Liver (tissue), 3 donors: ENCODE measurements at regions not wholly inside any gene's neighbourhood (a gene's known extent, or its start where the extent isn't known, plus 50 kb on each side); places are given as distances from the start of the nearest gene placed in this dataset.

ENCODE experiments used
- CTCF ChIP-seq: fragments of 150-350 bp; IDR thresholded peaks from 2 replicates; pipeline ENCODE4 v1.5.1; 2017; ENCODE audit warnings: improper control_type of control experiment, low read depth, low read length; ENCODE audit not compliant: missing input control
- JUND ChIP-seq, 2 donors: IDR thresholded peaks; 2 replicates each; pipeline ENCODE4 v1.6.1; 2016; ENCODE audit warnings: antibody characterized with exemption in 2 of 2
- TF ChIP-seq, protein P1 (sequence below): IDR thresholded peaks from 2 replicates; pipeline ENCODE4 v1.6.1; 2016; ENCODE audit warnings: antibody characterized with exemption, mild to moderate bottlenecking
- donor health status: healthy.
- donor health status: healthy.

- TF ChIP-seq CTCF (no peak), JUND (IDR thresholded peaks at IDR 0.05) (no peak)
- TF ChIP-seq, protein P1, sequence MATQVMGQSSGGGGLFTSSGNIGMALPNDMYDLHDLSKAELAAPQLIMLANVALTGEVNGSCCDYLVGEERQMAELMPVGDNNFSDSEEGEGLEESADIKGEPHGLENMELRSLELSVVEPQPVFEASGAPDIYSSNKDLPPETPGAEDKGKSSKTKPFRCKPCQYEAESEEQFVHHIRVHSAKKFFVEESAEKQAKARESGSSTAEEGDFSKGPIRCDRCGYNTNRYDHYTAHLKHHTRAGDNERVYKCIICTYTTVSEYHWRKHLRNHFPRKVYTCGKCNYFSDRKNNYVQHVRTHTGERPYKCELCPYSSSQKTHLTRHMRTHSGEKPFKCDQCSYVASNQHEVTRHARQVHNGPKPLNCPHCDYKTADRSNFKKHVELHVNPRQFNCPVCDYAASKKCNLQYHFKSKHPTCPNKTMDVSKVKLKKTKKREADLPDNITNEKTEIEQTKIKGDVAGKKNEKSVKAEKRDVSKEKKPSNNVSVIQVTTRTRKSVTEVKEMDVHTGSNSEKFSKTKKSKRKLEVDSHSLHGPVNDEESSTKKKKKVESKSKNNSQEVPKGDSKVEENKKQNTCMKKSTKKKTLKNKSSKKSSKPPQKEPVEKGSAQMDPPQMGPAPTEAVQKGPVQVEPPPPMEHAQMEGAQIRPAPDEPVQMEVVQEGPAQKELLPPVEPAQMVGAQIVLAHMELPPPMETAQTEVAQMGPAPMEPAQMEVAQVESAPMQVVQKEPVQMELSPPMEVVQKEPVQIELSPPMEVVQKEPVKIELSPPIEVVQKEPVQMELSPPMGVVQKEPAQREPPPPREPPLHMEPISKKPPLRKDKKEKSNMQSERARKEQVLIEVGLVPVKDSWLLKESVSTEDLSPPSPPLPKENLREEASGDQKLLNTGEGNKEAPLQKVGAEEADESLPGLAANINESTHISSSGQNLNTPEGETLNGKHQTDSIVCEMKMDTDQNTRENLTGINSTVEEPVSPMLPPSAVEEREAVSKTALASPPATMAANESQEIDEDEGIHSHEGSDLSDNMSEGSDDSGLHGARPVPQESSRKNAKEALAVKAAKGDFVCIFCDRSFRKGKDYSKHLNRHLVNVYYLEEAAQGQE = no peak
Observed at GRCh38 chr2:204059016-204059415, 122.5 kb downstream of the ICOS start.
